ENCODE measurements at regions not wholly inside any gene's neighbourhood (a gene's known extent, or its start where the extent isn't known, plus 50 kb on each side); places are given as distances from the start of the nearest gene placed in this dataset.

DNA sequence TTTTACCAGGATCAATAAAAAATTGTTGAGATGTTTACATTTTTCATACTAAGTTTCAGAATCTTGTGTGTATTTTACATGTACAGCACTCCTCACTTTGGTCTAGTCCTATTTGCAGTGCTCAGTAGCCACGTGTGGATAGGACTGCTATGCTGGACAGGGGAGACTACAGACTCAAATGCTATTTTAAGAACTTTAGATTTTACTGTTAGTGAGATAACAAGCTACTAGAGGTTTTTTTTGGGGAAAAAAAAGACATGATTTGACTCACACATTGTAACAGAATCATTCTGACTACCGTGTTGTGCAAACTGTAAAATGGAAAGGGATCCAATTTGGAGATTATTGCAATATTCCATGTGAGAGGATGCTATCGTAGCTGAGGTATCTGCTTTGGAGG, 418.9 kb upstream of the PRMT6 start:
- intact Hi-C loops (cut with micrococcal nuclease), result no loop called here
- H3K36me3 ChIP-seq (replicated peaks in 1 of 2; ENCODE audit: control insufficient read depth in 1 of 2, insufficient read depth in 2 of 2, low read length in 2 of 2), result no peaks in the 10 kb centered on the region
- H3K4me1 Mint-ChIP-seq, result no peaks in the 10 kb centered on the region
- H3K36me3 Mint-ChIP-seq, result no peaks in the 10 kb centered on the region
- H3K27ac ChIP-seq (ENCODE audit: low read depth in 1 of 2, low read length in 2 of 2), result no peak overlapping the region
- no peaks in the 10 kb centered on the region for H3K27me3 ChIP-seq (ENCODE audit: control insufficient read depth in 2 of 2, insufficient read depth in 2 of 2, low read length in 2 of 2)
- no peak overlapping the region for H3K4me3 Mint-ChIP-seq
- DNase-seq, result no peak
- WGBS (ENCODE audit: insufficient coverage), result 100% methylated on average over 1 of the region's 3 CpGs
- H3K9me3 Mint-ChIP-seq, result peaks cover 0 to 5% (median 3%) of the 10 kb centered on the region in 7 donors
- no peaks in the 10 kb centered on the region for H3K27me3 Mint-ChIP-seq (ENCODE audit: low read depth in 3 of 3)
- no peak overlapping the region for H3K27ac Mint-ChIP-seq
- H3K4me1 ChIP-seq (ENCODE audit: control insufficient read depth in 1 of 2, insufficient read depth in 2 of 2, low read length in 2 of 2), result no peaks in the 10 kb centered on the region
- no peak overlapping the region for H3K9ac ChIP-seq (ENCODE audit: insufficient read depth, low read length, poor library complexity, severe bottlenecking)
- no peaks in the 10 kb centered on the region for H4K20me1 ChIP-seq (ENCODE audit: insufficient read depth, low read length)
- H3K9me3 ChIP-seq (replicated peaks in 1 of 2; ENCODE audit: control insufficient read depth in 1 of 2, insufficient read depth in 1 of 2, low read length in 2 of 2), result no peaks in the 10 kb centered on the region
- H3K4me2 ChIP-seq (replicated peaks; ENCODE audit: extremely low read depth, low read length, poor library complexity, severe bottlenecking), result no peak overlapping the region
- H3K4me3 ChIP-seq (replicated peaks in 1 of 3; ENCODE audit: low read depth in 2 of 3, low read length in 3 of 3), result no peak overlapping the region
- no peaks in the 10 kb centered on the region for H3K79me2 ChIP-seq (ENCODE audit: insufficient read depth, low read length)
- H2AFZ ChIP-seq (ENCODE audit: insufficient read depth, low read depth, low read length, poor library complexity, severe bottlenecking), result no peak overlapping the region
- TF ChIP-seq, protein P1, sequence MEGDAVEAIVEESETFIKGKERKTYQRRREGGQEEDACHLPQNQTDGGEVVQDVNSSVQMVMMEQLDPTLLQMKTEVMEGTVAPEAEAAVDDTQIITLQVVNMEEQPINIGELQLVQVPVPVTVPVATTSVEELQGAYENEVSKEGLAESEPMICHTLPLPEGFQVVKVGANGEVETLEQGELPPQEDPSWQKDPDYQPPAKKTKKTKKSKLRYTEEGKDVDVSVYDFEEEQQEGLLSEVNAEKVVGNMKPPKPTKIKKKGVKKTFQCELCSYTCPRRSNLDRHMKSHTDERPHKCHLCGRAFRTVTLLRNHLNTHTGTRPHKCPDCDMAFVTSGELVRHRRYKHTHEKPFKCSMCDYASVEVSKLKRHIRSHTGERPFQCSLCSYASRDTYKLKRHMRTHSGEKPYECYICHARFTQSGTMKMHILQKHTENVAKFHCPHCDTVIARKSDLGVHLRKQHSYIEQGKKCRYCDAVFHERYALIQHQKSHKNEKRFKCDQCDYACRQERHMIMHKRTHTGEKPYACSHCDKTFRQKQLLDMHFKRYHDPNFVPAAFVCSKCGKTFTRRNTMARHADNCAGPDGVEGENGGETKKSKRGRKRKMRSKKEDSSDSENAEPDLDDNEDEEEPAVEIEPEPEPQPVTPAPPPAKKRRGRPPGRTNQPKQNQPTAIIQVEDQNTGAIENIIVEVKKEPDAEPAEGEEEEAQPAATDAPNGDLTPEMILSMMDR (IDR thresholded peaks at IDR 0.05), result no peak

DNA sequence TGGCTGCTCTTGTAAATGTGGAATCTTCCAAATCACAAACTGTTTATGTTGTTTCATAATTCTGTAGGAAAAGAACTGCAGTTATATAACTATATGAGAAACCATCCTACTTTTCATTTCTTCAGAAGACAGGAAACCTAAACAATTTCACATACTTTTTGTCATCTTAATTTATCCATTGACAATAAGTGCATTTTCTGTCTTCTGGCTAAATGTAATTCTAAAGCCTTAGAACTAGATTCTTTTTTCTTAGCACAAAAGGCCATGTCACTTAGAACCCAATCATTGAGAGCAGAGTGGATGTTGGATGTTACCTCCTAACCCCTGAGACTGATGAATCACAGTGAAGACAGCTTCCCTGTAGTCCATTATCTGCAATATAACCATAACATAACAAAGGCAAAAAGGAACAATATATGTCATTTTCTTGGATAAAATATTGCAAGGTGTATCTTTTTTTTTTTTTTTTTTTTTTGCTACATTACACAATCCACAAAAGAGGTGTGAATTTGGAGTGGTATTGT, 410.2 kb upstream of the PRMT6 start:
- H3K36me3 ChIP-seq (replicated peaks in 1 of 2; ENCODE audit: control insufficient read depth in 1 of 2, insufficient read depth in 2 of 2, low read length in 2 of 2), result no peaks in the 10 kb centered on the region
- H3K27me3 ChIP-seq (ENCODE audit: control insufficient read depth in 2 of 2, insufficient read depth in 2 of 2, low read length in 2 of 2), result no peaks in the 10 kb centered on the region
- H3K27ac ChIP-seq (ENCODE audit: low read depth in 1 of 2, low read length in 2 of 2), result no peak overlapping the region
- no peaks in the 10 kb centered on the region for H3K4me1 Mint-ChIP-seq
- H3K9me3 Mint-ChIP-seq, result peaks cover 0 to 4% (median 0%) of the 10 kb centered on the region in 7 donors
- H3K4me3 ChIP-seq (replicated peaks in 1 of 3; ENCODE audit: low read depth in 2 of 3, low read length in 3 of 3), result no peak overlapping the region
- H3K79me2 ChIP-seq (ENCODE audit: insufficient read depth, low read length), result no peaks in the 10 kb centered on the region
- intact Hi-C loops (cut with micrococcal nuclease), result no loop called here
- no peak overlapping the region for H3K4me3 Mint-ChIP-seq
- no peaks in the 10 kb centered on the region for H3K27me3 Mint-ChIP-seq (ENCODE audit: low read depth in 3 of 3)
- no peaks in the 10 kb centered on the region for H3K9me3 ChIP-seq (replicated peaks in 1 of 2; ENCODE audit: control insufficient read depth in 1 of 2, insufficient read depth in 1 of 2, low read length in 2 of 2)
- TF ChIP-seq, protein P1 (IDR thresholded peaks at IDR 0.05), result no peak
- H3K36me3 Mint-ChIP-seq, result no peaks in the 10 kb centered on the region
- no peak overlapping the region for H2AFZ ChIP-seq (ENCODE audit: insufficient read depth, low read depth, low read length, poor library complexity, severe bottlenecking)
- no peak for DNase-seq
- no peaks in the 10 kb centered on the region for H3K4me1 ChIP-seq (ENCODE audit: control insufficient read depth in 1 of 2, insufficient read depth in 2 of 2, low read length in 2 of 2)
- H3K27ac Mint-ChIP-seq, result no peak overlapping the region
- no peak overlapping the region for H3K9ac ChIP-seq (ENCODE audit: insufficient read depth, low read length, poor library complexity, severe bottlenecking)
- no peaks in the 10 kb centered on the region for H4K20me1 ChIP-seq (ENCODE audit: insufficient read depth, low read length)
- H3K4me2 ChIP-seq (replicated peaks; ENCODE audit: extremely low read depth, low read length, poor library complexity, severe bottlenecking), result no peak overlapping the region
